D721Med (cell line): ENCODE measurements at regions not wholly inside any gene's neighbourhood (a gene's known extent, or its start where the extent isn't known, plus 50 kb on each side); places are given as distances from the start of the nearest gene placed in this dataset.

Source experiments
- DNase-seq: peaks from one replicate; pipeline ENCODE4 v3.0.0; 2011; ENCODE audit warnings: low spot score; ENCODE audit not compliant: insufficient read length
- FAIRE-seq: peaks from 2 replicates; lab custom pipeline; 2011; peaks lifted over from hg19 to GRCh38; lab: Jason Lieb, UNC
- CTCF ChIP-seq: IDR thresholded peaks from 2 replicates; pipeline ENCODE4 v1.5.1; 2012; ENCODE audit warnings: mild to moderate bottlenecking, control low read depth; ENCODE audit not compliant: insufficient read depth; ENCODE audit errors: missing control alignments

GRCh38 chr7:128176696-128177095 is 64.4 kb upstream of the LEP start:
- FAIRE-seq (no peak), DNase-seq (no peak)
- no peak for TF ChIP-seq CTCF

DNA sequence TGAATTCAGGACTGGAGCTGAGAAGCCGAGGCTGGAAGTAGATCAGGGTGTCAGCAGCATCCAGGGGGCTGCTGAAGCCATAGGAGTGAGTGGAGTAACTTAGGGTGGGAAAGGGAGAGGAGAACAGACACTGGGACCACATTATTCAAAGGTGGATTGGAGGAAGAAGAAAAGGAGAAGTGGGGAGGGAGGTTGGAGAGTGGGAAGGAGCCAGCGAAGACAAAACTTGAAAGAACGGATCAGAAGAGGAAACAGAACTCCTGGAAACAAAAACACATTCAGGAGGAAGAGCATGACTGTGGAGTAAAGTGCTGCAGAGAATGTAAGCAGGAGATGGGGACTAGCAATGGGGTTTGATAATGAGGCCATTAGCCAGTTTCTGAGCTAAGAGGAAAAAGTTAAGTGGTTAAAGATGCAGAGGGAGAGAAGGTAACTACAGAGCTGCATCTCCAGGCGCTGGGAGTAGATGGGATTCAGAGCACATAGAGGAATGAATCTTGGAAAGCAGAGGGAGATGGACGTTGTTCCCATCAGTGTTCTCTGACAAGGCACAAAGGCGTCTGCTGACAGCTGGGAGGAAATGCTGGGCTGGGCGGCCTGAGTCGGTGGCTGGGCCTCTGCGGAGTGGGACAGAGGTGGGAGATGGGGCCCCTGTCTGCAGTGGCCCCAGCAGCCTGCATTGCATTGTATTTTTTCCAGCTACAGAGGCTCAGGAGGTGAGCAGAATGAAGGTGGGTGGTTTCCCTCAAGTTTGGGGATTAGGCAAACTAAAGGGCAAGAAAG is 63.1 kb upstream of the LEP start:
- no peak for DNase-seq
- no peak for FAIRE-seq
- TF ChIP-seq CTCF: no peak

DNA sequence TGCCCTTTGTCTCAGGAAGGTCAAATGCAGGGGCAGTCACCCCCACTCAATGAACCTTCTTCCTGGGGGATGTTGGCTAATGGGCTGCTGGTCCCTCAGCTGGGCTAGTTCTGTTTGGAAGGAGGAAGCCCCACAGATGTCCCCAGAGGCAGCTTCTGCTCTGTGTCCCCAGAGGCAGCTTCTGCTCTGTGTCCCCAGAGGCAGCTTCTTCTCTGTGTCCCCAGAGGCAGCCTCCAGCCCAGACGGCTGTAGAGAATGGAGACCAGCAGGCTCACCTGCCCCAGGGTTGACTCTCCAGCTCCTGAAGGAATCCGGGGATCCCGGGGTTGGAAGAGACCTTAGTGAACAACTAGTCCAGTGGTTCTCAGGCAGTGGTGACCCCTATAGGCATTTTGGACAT is 62.5 kb upstream of the LEP start:
- no peak for DNase-seq
- TF ChIP-seq CTCF: no peak
- no peak for FAIRE-seq

- FAIRE-seq (no peak), DNase-seq (no peak)
These were observed 52.5 kb upstream of the LEP start for GRCh38 chr7:128188396-128189230.

DNA sequence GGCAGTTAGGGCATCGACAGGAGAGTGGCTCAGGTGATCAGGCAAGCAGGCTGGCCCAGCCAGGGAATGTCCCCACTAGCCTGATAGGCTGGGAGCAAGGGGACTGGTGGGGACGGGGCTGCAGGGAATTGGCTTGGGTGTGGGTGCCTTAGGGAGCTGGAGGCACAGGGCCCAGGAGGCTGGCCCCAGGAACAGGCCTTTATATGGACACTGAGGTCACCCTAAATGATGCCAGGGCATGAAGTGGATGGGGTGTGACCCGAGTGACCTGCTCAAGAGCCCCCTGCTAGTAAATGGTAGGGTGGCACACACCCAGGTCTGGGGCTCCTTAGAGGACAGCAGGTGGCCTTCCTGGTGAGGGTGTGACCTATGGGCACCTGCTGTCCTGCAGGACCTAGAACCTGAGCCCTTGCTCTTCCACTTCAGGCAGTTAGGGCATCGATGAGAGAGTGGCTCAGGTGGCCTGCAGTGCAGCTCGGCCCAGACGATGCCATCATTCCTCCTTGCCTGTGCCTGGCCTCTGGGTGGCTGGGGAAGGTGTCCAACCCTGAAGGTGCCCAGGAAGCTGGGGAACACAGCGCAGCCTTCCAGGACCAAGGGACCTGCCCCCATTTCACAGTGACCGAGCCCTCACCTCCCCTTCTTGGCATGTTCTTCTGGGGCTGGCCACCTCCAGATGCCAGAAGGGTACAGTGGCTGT is 51.7 kb upstream of the LEP start:
- FAIRE-seq: no peak
- TF ChIP-seq CTCF: no peak
- no peak for DNase-seq

More at GRCh38 chr7:128188396-128189230, 52.5 kb upstream of the LEP start:
- TF ChIP-seq CTCF: no peak

- no peak for FAIRE-seq
- no peak for TF ChIP-seq CTCF
- DNase-seq: no peak
These were observed 50.9 kb upstream of the LEP start for GRCh38 chr7:128190051-128190647.
